Activated CD4-positive, alpha-beta T cell treated with anti-CD3 and anti-CD28 coated beads, Interleukin-2, amount 10 ng/mL, durations not matched to agents 24 days and 14 days (primary cell): ENCODE measurements at regions not wholly inside any gene's neighbourhood (a gene's known extent, or its start where the extent isn't known, plus 50 kb on each side); places are given as distances from the start of the nearest gene placed in this dataset.

ENCODE experiments used
- DNase-seq: peaks from one replicate; pipeline ENCODE4 v3.0.0; 2022
- H3K27ac Mint-ChIP-seq: one replicate; pipeline ENCODE4 v1.8.0; 2022; ENCODE audit warnings: mild to moderate bottlenecking, mixed read lengths
- H3K27me3 Mint-ChIP-seq: one replicate; pipeline ENCODE4 v1.8.0; 2022; ENCODE audit warnings: mixed read lengths
- H3K36me3 Mint-ChIP-seq: one replicate; pipeline ENCODE4 v1.8.0; 2022; ENCODE audit warnings: low read depth, mild to moderate bottlenecking, mixed read lengths
- H3K4me1 Mint-ChIP-seq: one replicate; pipeline ENCODE4 v1.8.0; 2021; ENCODE audit warnings: mixed read lengths
- H3K4me3 Mint-ChIP-seq: one replicate; pipeline ENCODE4 v1.8.0; 2022; ENCODE audit warnings: mild to moderate bottlenecking, moderate library complexity, mixed read lengths
- H3K9me3 Mint-ChIP-seq: one replicate; pipeline ENCODE4 v1.8.0; 2021; ENCODE audit warnings: mixed read lengths
- intact Hi-C: fragments of 100-400 bp; cut with micrococcal nuclease; formaldehyde crosslinking; loops from one replicate; pipeline ENCODE4 v1.15.1; 2023

DNA sequence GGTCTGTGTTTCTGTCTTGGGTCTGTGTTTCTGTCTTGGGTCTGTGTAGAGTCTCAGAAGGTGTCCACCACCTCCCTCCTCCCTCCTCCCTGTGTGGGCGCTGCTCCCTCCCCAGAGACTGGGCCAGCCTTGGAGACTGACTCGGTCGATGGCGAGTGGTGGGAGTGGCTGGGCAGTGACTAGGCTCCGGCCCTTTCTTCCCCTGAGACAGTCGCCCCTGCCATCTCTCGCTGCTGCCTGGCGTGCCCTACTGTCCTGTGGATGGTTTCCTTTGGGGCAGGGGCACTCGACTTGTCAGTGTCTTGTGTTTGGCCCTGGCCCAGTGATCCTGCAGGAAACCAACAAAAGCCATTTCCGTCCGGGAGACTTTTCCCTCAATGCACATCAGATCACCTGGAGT is 215.8 kb downstream of the NDUFA10 start:
- intact Hi-C loops, result no loop called here
- no peaks in the 10 kb centered on the region for H3K9me3 Mint-ChIP-seq
- no peaks in the 10 kb centered on the region for H3K36me3 Mint-ChIP-seq

DNA sequence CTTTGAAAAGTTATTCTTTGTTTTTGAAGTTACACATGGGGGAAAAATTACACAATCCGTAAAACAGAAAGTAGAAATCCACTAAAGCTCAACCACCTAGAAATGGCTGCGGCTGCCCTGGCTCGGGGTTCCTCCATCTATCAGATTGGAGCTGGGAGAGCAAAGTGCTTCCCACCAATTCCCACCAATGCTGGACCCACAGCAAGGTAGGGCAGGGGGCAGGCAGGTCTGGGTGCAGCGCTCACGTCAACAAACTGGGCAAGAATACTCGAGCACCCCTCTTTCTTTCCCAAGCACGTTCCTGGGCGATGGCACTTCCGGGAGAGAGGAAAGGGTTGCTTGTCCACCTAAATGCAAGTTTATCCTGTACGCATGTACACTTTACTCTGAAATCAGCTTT is 217.6 kb downstream of the NDUFA10 start:
- no peak for DNase-seq
- Mint-ChIP-seq H3K9me3 (no peaks in the 10 kb centered on the region), H3K4me1 (no peaks in the 10 kb centered on the region), H3K27me3 (no peaks in the 10 kb centered on the region), H3K36me3 (no peaks in the 10 kb centered on the region), H3K4me3 (no peak overlapping the region), H3K27ac (no peak overlapping the region)
- intact Hi-C loops, result no loop called here

More for the DNA sequence above, 215.8 kb downstream of the NDUFA10 start:
- Mint-ChIP-seq H3K27ac (no peak overlapping the region), H3K4me1 (no peaks in the 10 kb centered on the region), H3K27me3 (no peaks in the 10 kb centered on the region), H3K4me3 (no peak overlapping the region)
- no peak for DNase-seq

DNA sequence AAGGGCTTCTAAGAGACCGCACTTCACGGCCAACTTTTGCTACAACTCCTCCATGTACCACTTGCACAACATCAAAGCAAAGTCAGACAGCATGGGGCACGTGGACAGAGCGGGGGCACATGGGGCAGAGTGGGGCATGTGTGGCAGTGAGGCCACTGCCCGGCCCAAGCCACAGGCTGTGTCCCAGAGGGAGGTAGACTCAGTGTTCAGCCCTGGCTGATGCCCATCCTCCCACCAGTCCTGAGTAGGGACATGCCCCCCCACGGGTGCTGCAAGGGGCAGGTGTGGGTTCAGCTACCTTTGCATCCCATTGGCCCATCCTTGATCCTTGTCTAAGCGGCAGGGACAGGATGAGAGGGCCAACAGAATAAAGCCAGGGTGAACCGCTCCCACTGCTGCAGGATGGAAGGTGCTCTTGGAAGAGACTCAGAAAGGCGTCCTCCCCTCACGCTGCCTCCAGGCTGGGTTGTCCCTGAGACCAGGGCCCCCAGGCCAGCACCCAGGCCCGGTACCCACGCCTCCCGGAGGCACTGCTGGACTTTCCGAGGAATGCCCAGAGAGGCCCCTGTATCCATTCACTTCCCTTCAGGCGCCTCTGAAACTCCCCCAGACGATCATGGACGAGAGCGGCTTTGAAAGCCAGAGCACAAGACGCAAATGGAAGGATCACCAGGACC is 218.2 kb downstream of the NDUFA10 start:
- Mint-ChIP-seq H3K4me3 (no peak overlapping the region), H3K27ac (no peak overlapping the region), H3K36me3 (no peaks in the 10 kb centered on the region), H3K9me3 (no peaks in the 10 kb centered on the region), H3K27me3 (no peaks in the 10 kb centered on the region), H3K4me1 (no peaks in the 10 kb centered on the region)
- no peak for DNase-seq
- intact Hi-C loops, result no loop called here

DNA sequence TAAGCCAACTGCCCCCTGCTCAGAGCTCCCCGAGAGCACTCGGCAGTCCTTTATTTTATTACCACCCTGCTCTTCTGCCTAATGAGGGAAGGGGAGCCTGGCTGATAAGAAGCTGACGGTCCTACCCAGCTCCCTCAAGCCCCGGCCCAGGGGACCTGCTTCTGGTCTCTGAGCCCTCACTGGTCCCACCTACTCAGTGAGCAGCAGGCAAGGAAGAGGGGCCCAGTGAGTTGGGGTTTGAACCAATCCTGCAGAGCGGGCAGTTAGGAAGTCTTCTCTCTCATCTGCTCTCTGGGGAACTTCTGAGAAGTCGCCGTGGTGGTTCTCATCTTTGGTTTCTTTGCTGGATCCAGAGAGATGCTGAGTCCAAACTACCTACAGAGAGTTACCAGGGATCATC is 218.9 kb downstream of the NDUFA10 start:
- H3K4me1 Mint-ChIP-seq, result no peaks in the 10 kb centered on the region
- H3K4me3 Mint-ChIP-seq, result no peak overlapping the region
- DNase-seq, result no peak
- intact Hi-C loops, result no loop called here
- no peaks in the 10 kb centered on the region for H3K9me3 Mint-ChIP-seq
- no peaks in the 10 kb centered on the region for H3K36me3 Mint-ChIP-seq
- H3K27me3 Mint-ChIP-seq, result no peaks in the 10 kb centered on the region
- no peak overlapping the region for H3K27ac Mint-ChIP-seq

DNA sequence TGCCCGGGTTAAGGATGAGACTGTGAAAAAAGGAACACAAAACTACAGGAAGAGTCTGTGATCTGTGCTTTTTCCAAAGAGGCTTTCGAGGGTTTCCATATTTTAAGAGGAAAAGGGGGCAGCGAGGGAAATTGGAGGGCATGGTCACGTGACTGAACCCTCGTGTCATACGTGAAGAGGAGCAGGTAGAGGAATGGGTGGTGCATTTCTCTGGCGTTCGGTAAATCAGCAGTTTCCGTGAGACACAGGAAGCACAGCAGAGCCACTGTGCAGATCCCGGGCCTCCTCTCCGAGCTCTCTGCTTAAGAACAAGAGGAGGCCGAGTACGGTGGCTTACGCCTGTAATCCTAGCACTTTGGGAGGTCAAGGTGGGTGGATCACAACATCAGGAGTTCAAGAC is 219.7 kb downstream of the NDUFA10 start:
- H3K36me3 Mint-ChIP-seq, result no peaks in the 10 kb centered on the region
- no peaks in the 10 kb centered on the region for H3K4me1 Mint-ChIP-seq
- no peaks in the 10 kb centered on the region for H3K9me3 Mint-ChIP-seq
- DNase-seq, result no peak
- H3K27ac Mint-ChIP-seq, result no peak overlapping the region
- intact Hi-C loops, result no loop called here
- no peaks in the 10 kb centered on the region for H3K27me3 Mint-ChIP-seq
- no peak overlapping the region for H3K4me3 Mint-ChIP-seq

DNA sequence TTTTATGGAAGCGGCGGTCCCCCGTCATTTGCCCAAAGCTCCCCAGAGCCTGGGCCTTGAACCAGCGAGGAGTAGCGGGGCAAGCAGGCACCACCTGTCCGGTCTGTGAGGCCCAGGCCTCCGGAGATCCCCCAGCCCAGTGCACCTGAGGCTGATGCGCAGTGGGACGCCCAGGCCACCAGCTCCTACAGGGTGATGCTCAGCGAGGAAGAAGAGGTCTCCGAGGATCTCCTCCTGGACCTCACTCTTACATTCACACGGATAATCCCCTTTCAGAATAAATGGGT is 220.2 kb downstream of the NDUFA10 start:
- intact Hi-C loops, result no loop called here
- H3K4me3 Mint-ChIP-seq, result no peak overlapping the region
- H3K9me3 Mint-ChIP-seq, result no peaks in the 10 kb centered on the region
- H3K27me3 Mint-ChIP-seq, result no peaks in the 10 kb centered on the region
- no peaks in the 10 kb centered on the region for H3K36me3 Mint-ChIP-seq
- no peak overlapping the region for H3K27ac Mint-ChIP-seq
- H3K4me1 Mint-ChIP-seq, result no peaks in the 10 kb centered on the region
- DNase-seq, result no peak

DNA sequence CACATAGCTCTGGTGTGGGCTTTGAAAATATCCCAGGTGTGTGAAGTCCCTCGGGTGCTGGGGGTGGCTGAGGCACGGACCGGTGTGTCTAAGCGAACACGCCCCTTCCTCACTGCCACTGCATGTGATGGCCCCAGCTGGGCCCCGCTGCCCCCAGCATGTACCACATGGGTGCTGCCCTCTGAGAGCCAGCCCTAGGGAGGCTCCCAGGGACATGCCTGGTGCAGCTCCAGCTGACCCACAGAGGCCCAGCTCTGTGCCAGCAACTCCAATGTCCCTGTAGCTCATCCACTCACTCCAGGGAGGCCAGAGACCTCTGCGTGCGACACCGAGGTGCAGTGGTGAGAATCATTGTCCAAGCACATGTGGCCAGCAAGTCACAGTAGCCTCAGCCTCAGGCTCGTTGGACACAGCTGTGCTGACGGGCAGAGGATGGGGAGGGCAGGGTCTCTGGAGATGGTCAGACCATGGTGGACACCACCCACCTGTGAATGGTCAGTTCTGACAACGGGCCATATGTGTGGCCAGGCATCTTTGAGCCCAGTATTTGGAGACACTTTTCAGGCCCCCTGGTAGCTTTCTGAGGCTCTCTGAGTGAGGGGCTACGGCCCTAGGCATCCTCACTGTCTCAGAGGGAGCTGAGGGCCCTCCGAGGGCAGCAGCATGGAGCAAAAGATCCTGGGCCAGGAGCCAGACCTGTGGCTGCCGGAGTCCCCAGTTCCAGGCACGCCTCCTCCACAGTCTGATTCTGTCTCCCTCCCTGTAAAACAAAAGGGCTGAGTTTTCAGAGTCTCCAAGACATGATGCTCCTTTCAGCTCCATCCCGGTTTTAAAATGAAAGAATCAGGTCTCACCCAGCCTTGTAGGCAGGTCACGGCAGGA is 220.7 kb downstream of the NDUFA10 start:
- no peak for DNase-seq
- H3K27ac Mint-ChIP-seq, result no peak overlapping the region
- intact Hi-C loops, result no loop called here
- no peaks in the 10 kb centered on the region for H3K36me3 Mint-ChIP-seq
- no peaks in the 10 kb centered on the region for H3K4me1 Mint-ChIP-seq
- H3K27me3 Mint-ChIP-seq, result peaks cover 3% of the 10 kb centered on the region
- H3K4me3 Mint-ChIP-seq, result no peak overlapping the region
- no peaks in the 10 kb centered on the region for H3K9me3 Mint-ChIP-seq

DNA sequence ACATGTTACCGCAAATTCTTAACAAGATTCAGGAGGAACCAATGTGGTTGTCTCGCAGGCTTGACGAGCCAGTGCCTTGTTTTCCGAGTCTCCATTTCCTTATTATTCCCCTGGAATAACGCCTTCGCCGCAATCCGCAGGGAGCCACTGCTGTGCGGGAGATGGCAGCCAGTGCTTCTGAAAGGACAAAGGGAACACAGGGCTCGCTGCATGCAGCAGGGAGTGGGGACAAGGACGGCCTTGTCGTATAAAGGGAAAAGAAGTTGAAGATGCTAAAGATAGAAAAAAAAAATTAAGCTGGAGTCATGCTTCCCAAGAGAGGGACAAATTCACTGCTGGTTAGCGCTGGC is 221.4 kb downstream of the NDUFA10 start:
- no peaks in the 10 kb centered on the region for H3K36me3 Mint-ChIP-seq
- H3K27me3 Mint-ChIP-seq, result peaks cover 3% of the 10 kb centered on the region
- DNase-seq, result no peak
- H3K4me1 Mint-ChIP-seq, result no peaks in the 10 kb centered on the region
- intact Hi-C loops, result no loop called here
- no peaks in the 10 kb centered on the region for H3K9me3 Mint-ChIP-seq
- H3K27ac Mint-ChIP-seq, result no peak overlapping the region
- no peak overlapping the region for H3K4me3 Mint-ChIP-seq

DNA sequence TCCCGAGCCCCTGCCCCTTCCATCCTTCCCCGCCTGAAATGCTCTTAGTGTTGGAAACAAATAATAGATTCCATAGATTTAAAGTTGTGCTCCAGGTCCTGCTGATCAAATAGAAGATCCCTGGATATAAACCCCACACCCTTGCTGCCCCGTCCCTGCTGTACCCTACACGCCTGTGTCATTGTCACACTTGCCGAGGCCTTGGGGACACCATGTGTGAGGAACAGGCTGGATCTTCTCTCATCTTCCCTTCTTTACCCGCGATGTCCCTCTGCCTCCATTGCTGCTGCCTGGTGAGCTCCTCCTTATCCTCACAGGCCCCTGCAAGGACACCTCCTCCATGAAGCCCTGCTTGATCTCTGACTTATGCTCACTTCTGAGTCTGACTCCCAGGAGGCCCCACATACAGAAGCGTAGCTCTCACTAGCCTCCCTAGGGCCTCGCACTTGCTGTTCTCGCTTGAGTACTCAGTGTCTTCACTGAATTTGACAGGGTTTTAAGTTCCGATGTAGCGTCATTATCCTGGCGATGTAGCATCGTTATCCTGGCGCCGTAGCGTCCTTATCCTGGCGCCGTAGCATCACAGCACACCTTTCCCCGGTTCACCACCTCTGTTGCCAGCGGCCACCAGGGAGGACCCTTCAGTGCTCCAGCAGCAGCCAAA is 221.9 kb downstream of the NDUFA10 start:
- no peak overlapping the region for H3K27ac Mint-ChIP-seq
- H3K4me1 Mint-ChIP-seq, result no peaks in the 10 kb centered on the region
- no peaks in the 10 kb centered on the region for H3K36me3 Mint-ChIP-seq
- no peak overlapping the region for H3K4me3 Mint-ChIP-seq
- no peak for DNase-seq
- intact Hi-C loops, result no loop called here
- peaks cover 3% of the 10 kb centered on the region for H3K27me3 Mint-ChIP-seq
- H3K9me3 Mint-ChIP-seq, result no peaks in the 10 kb centered on the region

DNA sequence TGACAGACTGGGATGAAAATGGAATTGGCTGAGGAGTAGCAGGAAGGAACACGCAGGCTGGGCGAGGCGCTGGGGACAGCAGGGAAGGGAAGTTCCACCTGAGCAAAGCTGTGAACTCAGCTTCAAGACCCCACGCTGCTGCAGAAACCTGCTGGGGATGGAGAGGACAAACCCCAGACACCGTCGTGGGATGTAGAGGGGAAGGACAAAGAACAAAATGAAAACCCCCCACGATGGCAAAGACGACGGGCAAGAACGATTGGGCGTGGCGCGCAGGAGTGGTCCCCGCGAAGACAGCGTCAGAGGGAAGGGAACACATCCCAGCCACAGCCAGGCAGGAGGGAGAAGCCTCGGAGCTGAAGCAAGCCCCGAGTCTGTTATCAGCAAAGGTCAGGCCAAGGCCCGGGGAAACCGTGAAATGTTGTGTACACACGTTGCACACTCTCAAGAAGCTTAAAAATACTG is 222.9 kb downstream of the NDUFA10 start:
- Mint-ChIP-seq H3K27me3 (peaks cover 8% of the 10 kb centered on the region), H3K9me3 (no peaks in the 10 kb centered on the region), H3K36me3 (no peaks in the 10 kb centered on the region), H3K27ac (no peak overlapping the region), H3K4me1 (no peaks in the 10 kb centered on the region), H3K4me3 (no peak overlapping the region)
- intact Hi-C loops, result no loop called here
- no peak for DNase-seq

DNA sequence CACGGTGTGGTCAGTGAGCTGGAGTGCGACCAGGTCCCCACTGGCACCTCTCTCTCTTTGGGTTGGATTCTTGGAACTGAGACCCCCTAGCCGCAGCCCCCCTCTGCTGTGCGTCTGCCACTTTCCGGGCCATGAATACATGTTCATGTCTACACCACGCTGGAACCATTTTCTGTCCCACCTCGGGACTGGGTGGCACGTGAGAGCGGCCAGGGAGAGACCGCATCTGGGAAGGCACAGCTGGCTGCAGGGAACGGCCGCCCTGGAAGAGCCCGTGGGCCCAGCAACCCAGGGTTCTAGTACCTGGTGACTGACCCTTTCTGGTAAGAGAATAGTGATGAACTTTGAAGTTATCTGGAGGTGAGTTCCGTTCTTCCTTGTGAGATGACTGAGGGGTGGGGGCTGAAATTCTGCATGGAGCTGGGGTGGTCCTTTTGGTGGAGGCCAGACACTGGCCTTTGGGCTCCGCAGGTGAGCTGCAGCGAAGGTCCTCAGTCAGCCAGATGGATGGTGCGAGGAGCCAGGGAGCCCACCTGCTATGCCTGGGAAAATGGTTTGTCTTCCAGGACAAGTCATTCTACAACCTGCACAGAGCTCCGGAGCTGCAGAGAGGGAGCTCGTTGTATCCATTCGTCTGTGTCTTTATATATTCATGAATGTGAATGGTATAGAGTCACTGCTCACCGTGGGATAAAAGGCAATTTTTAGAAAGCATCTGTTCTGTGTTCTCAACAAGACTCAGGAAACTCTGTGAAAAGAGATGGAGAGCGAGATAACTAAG is 223.5 kb downstream of the NDUFA10 start:
- no peaks in the 10 kb centered on the region for H3K36me3 Mint-ChIP-seq

DNA sequence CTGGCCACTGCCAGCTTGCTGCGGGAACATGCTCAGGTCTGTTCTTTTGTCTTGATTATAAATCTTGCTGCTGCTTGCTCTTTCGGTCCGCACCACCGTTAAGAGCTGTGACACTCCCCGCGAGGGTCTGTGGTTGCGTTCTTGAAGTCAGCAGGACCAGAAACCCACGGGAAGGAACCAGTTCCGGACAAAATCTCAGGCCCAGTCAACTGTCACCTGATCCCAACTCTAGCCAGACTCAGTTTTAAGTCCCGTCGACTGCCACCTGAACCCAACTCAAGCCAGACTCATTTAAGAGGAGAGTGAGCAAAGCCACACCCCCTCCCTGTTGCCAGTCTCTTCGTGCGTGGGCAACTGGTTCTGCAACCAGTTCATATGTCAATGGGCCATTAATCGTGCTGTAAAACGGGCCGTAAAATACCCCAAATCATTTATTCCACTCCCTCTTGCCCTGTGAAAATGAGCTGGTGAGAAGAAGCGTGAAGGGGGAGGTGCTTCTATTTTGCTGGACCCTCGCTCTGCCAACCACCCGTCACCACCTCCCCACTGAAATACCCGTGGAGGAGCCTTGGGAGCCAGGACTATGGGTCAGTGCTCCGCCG is 224.3 kb downstream of the NDUFA10 start:
- no peak for DNase-seq
- no peaks in the 10 kb centered on the region for H3K36me3 Mint-ChIP-seq
- peaks cover 12% of the 10 kb centered on the region for H3K27me3 Mint-ChIP-seq
- H3K4me1 Mint-ChIP-seq, result no peaks in the 10 kb centered on the region
- no peaks in the 10 kb centered on the region for H3K9me3 Mint-ChIP-seq
- H3K4me3 Mint-ChIP-seq, result no peak overlapping the region
- H3K27ac Mint-ChIP-seq, result no peak overlapping the region
- intact Hi-C loops, result no loop called here

More for the DNA sequence above, 223.5 kb downstream of the NDUFA10 start:
- Mint-ChIP-seq H3K27ac (no peak overlapping the region), H3K4me3 (no peak overlapping the region), H3K9me3 (no peaks in the 10 kb centered on the region), H3K4me1 (no peaks in the 10 kb centered on the region), H3K27me3 (peaks cover 12% of the 10 kb centered on the region)
- intact Hi-C loops, result no loop called here
- DNase-seq, result no peak

DNA sequence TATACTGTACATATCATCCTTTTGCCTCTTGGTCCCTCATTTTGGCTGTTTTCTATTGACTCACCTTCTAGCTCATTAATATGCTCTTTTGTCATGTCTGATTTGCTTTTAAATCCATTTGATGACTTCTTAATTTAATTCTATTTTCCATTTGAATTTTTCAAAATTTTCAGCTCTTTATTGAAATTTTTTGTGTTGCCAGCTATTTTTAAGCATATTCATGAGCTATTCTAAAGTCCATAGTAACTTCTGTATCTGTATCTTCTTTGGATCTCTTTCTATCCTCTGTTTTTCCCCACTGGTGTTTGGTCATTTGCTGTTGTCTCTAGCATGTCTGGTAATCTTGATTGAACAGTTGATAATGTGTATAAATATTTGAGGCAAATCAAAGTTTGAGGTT is 227.8 kb downstream of the NDUFA10 start:
- Mint-ChIP-seq H3K36me3 (no peaks in the 10 kb centered on the region), H3K9me3 (no peaks in the 10 kb centered on the region), H3K4me3 (no peak overlapping the region), H3K27me3 (peaks cover 12% of the 10 kb centered on the region), H3K27ac (no peak overlapping the region), H3K4me1 (no peaks in the 10 kb centered on the region)
- intact Hi-C loops, result no loop called here
- DNase-seq, result no peak
